H9 (cell line): ENCODE measurements at regions not wholly inside any gene's neighbourhood (a gene's known extent, or its start where the extent isn't known, plus 50 kb on each side); places are given as distances from the start of the nearest gene placed in this dataset.

Source experiments
- DNase-seq: peaks from one replicate; pipeline ENCODE4 v3.0.0-alpha.2; 2017
- H2AFZ ChIP-seq: one replicate; pipeline ENCODE4 v1.6.1; 2013; ENCODE audit warnings: mild to moderate bottlenecking, low read length, control low read depth, moderate library complexity
- H2AK5ac ChIP-seq: 2 replicates; pipeline ENCODE4 v1.6.1; 2013; ENCODE audit warnings: low read length, control low read depth, mixed read lengths; ENCODE audit not compliant: insufficient read length
- H2BK120ac ChIP-seq: one replicate; pipeline ENCODE4 v1.6.1; 2013; ENCODE audit warnings: low read depth, mild to moderate bottlenecking, low read length, control low read depth, inconsistent platforms; ENCODE audit not compliant: poor library complexity, severe bottlenecking
- H2BK12ac ChIP-seq: 2 replicates; pipeline ENCODE4 v1.6.1; 2013; ENCODE audit warnings: low read length, control low read depth, mixed read lengths, low read depth; ENCODE audit not compliant: insufficient read length
- H2BK15ac ChIP-seq: 2 replicates; pipeline ENCODE4 v1.6.1; 2013; ENCODE audit warnings: low read depth, low read length, control low read depth
- H2BK20ac ChIP-seq: one replicate; pipeline ENCODE4 v1.6.1; 2013; ENCODE audit warnings: low read depth, mild to moderate bottlenecking, low read length, control low read depth, inconsistent platforms; ENCODE audit not compliant: poor library complexity, severe bottlenecking
- H2BK5ac ChIP-seq: 2 replicates; pipeline ENCODE4 v1.6.1; 2013; ENCODE audit warnings: low read length, control low read depth, mixed read lengths; ENCODE audit not compliant: insufficient read length
- H3K14ac ChIP-seq: 2 replicates; pipeline ENCODE4 v1.6.1; 2013; ENCODE audit warnings: low read length, control low read depth; ENCODE audit not compliant: insufficient read depth
- H3K18ac ChIP-seq: 2 replicates; pipeline ENCODE4 v1.6.1; 2013; ENCODE audit warnings: low read depth, mild to moderate bottlenecking, mixed read lengths, low read length, control low read depth; ENCODE audit not compliant: insufficient read length
- H3K23ac ChIP-seq: 2 replicates; pipeline ENCODE4 v1.6.1; 2013; ENCODE audit warnings: low read length, control low read depth, mixed read lengths, low read depth; ENCODE audit not compliant: insufficient read length
- H3K23me2 ChIP-seq: 2 replicates; pipeline ENCODE4 v1.6.1; 2013; ENCODE audit warnings: low read depth, mild to moderate bottlenecking, mixed read lengths, low read length, control low read depth; ENCODE audit not compliant: insufficient read length, poor library complexity, severe bottlenecking
- H3K27ac ChIP-seq: 2 replicates; pipeline ENCODE4 v1.5.1; 2013; ENCODE audit warnings: low read length, control low read depth, mixed read lengths, low read depth; ENCODE audit not compliant: insufficient read length
- H3K27me3 ChIP-seq: 2 replicates; pipeline ENCODE4 v1.6.1; 2013; ENCODE audit warnings: low read length, control low read depth, inconsistent platforms; ENCODE audit not compliant: insufficient read depth
- H3K4ac ChIP-seq: 2 replicates; pipeline ENCODE4 v1.6.1; 2013; ENCODE audit warnings: low read depth, mild to moderate bottlenecking, control low read depth, inconsistent platforms, low read length, moderate library complexity
- H3K4me1 ChIP-seq: 2 replicates; pipeline ENCODE4 v1.6.1; 2013; ENCODE audit warnings: low read length, control low read depth, inconsistent platforms; ENCODE audit not compliant: insufficient read depth
- H3K4me2 ChIP-seq: 2 replicates; pipeline ENCODE4 v1.6.1; 2013; ENCODE audit warnings: low read length, control low read depth, mixed read lengths; ENCODE audit not compliant: insufficient read length, insufficient read depth
- H3K56ac ChIP-seq: 2 replicates; pipeline ENCODE4 v1.6.1; 2013; ENCODE audit warnings: low read depth, mild to moderate bottlenecking, mixed read lengths, low read length, control low read depth; ENCODE audit not compliant: insufficient read length
- H3K79me1 ChIP-seq: 2 replicates; pipeline ENCODE4 v1.6.1; 2013; ENCODE audit warnings: low read depth, mild to moderate bottlenecking, moderate library complexity, low read length, control low read depth, inconsistent platforms; ENCODE audit not compliant: insufficient read depth, poor library complexity, severe bottlenecking
- H3K79me2 ChIP-seq: 2 replicates; pipeline ENCODE4 v1.6.1; 2013; ENCODE audit warnings: low read length, control low read depth, inconsistent platforms; ENCODE audit not compliant: insufficient read depth
- H3K9ac ChIP-seq: 2 replicates; pipeline ENCODE4 v1.6.1; 2013; ENCODE audit warnings: low read length, control low read depth, mixed read lengths; ENCODE audit not compliant: insufficient read length; ENCODE audit errors: extremely low read depth
- H3K9me3 ChIP-seq: one replicate; pipeline ENCODE4 v1.6.1; 2013; ENCODE audit warnings: low read depth, low read length, inconsistent platforms; ENCODE audit not compliant: control insufficient read depth
- H3T11ph ChIP-seq: one replicate; pipeline ENCODE4 v1.6.1; 2013; ENCODE audit warnings: mild to moderate bottlenecking, low read length, control low read depth, inconsistent platforms
- H4K20me1 ChIP-seq: one replicate; pipeline ENCODE4 v1.6.1; 2013; ENCODE audit not compliant: control insufficient read depth, insufficient read length, insufficient read depth
- H4K5ac ChIP-seq: 2 replicates; pipeline ENCODE4 v1.6.1; 2013; ENCODE audit warnings: low read depth, mild to moderate bottlenecking, mixed read lengths, low read length, control low read depth; ENCODE audit not compliant: insufficient read length
- H4K8ac ChIP-seq: replicated peaks from 2 replicates; pipeline ENCODE4 v1.6.1; 2013; ENCODE audit warnings: low read length, control low read depth, mixed read lengths, low read depth; ENCODE audit not compliant: insufficient read length
- H4K91ac ChIP-seq: 2 replicates; pipeline ENCODE4 v1.6.1; 2013; ENCODE audit warnings: low read depth, mild to moderate bottlenecking, moderate library complexity, mixed read lengths, low read length, control low read depth; ENCODE audit not compliant: insufficient read length
- H3K27ac Mint-ChIP-seq, 3 experiments: 2 replicates in 2 of 3; 3 replicates in 1 of 3; pipeline ENCODE4 v1.8.0; 2020 to 2021; ENCODE audit warnings: mixed read lengths in 3 of 3, mild to moderate bottlenecking in 1 of 3, moderate library complexity in 1 of 3
- H3K27me3 Mint-ChIP-seq: 2 replicates; pipeline ENCODE4 v1.8.0; 2021; ENCODE audit warnings: low read depth, mild to moderate bottlenecking, moderate library complexity, mixed read lengths
- H3K36me3 Mint-ChIP-seq, 3 experiments: 2 replicates in 2 of 3; 3 replicates in 1 of 3; pipeline ENCODE4 v1.8.0; 2020 to 2021; ENCODE audit warnings: low read depth in 3 of 3, mixed read lengths in 3 of 3; ENCODE audit not compliant: insufficient read depth in 1 of 3
- H3K4me1 Mint-ChIP-seq, 2 experiments: 2 replicates each; pipeline ENCODE4 v1.8.0; 2020; ENCODE audit warnings: mixed read lengths in 2 of 2
- H3K4me3 Mint-ChIP-seq, 2 experiments: 2 replicates in 1 of 2; 3 replicates in 1 of 2; pipeline ENCODE4 v1.8.0; 2020 to 2021; ENCODE audit warnings: mild to moderate bottlenecking in 2 of 2, mixed read lengths in 2 of 2, moderate library complexity in 1 of 2
- H3K9me3 Mint-ChIP-seq, 2 experiments: 2 replicates in 1 of 2; 3 replicates in 1 of 2; pipeline ENCODE4 v1.8.0; 2020; ENCODE audit warnings: mild to moderate bottlenecking in 2 of 2, mixed read lengths in 2 of 2, moderate library complexity in 1 of 2
- WGBS: extraction: QIAGEN DNeasy Blood & Tissue Kit; methylation state at CpG from one replicate; pipeline ENCODE4 v1.1.7; 2013; ENCODE audit warnings: missing lambda C conversion rate, low lambda C conversion rate, mixed read lengths; ENCODE audit not compliant: insufficient read length; ENCODE audit errors: extremely low coverage; 5-methylcytosine and 5-hydroxymethylcytosine counted together
- TF ChIP-seq, protein P1 (sequence below): fragments of 200-600 bp; sonication (generic); conservative IDR thresholded peaks from 3 replicates; pipeline ENCODE4 v1.8.0; 2021; ENCODE audit warnings: antibody characterized with exemption, mild to moderate bottlenecking

DNA sequence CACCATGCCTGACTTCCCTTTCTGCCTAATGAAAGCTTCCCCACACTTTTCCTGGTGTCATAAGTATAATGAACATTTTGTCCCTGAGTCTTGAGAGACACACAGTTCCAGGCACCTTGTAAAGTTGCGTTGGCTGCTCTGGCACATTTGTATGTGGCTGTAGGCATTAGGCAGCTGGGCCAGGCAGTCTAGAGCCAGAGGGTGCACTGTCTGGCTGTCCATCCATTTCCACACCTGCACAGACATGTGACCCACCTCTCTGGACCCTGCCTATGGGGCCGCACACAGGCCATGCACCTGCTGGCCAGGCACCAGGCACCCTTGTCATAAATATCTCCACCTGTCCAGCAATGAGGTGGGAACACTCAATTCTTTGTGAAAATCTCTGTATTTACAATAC, 54.7 kb upstream of the ANTXRL start:
- H3K56ac ChIP-seq: no peak overlapping the region

More for the DNA sequence above, 54.7 kb upstream of the ANTXRL start:
- TF ChIP-seq, protein P1, sequence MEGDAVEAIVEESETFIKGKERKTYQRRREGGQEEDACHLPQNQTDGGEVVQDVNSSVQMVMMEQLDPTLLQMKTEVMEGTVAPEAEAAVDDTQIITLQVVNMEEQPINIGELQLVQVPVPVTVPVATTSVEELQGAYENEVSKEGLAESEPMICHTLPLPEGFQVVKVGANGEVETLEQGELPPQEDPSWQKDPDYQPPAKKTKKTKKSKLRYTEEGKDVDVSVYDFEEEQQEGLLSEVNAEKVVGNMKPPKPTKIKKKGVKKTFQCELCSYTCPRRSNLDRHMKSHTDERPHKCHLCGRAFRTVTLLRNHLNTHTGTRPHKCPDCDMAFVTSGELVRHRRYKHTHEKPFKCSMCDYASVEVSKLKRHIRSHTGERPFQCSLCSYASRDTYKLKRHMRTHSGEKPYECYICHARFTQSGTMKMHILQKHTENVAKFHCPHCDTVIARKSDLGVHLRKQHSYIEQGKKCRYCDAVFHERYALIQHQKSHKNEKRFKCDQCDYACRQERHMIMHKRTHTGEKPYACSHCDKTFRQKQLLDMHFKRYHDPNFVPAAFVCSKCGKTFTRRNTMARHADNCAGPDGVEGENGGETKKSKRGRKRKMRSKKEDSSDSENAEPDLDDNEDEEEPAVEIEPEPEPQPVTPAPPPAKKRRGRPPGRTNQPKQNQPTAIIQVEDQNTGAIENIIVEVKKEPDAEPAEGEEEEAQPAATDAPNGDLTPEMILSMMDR: no peak
- Histone ChIP-seq H4K91ac (no peak overlapping the region), H3T11ph (no peak overlapping the region), H2BK120ac (no peak overlapping the region), H3K23me2 (no peaks in the 10 kb centered on the region), H3K4me2 (no peak overlapping the region), H3K27me3 (no peaks in the 10 kb centered on the region), H2BK20ac (no peak overlapping the region), H4K20me1 (no peaks in the 10 kb centered on the region), H3K4me1 (no peaks in the 10 kb centered on the region), H3K27ac (no peak overlapping the region), H3K23ac (no peak overlapping the region), H3K9me3 (no peaks in the 10 kb centered on the region), H4K8ac (no peak overlapping the region), H2BK5ac (no peak overlapping the region), H3K18ac (no peak overlapping the region), H2BK15ac (no peak overlapping the region), H2BK12ac (no peak overlapping the region), H3K14ac (no peak overlapping the region), H3K4ac (no peak overlapping the region), H3K79me2 (no peaks in the 10 kb centered on the region), H3K79me1 (no peaks in the 10 kb centered on the region), H4K5ac (no peak overlapping the region), H2AFZ (no peak overlapping the region), H2AK5ac (no peak overlapping the region), H3K9ac (no peak overlapping the region)
- no peak overlapping the region for H3K27ac Mint-ChIP-seq
- no CpG with 5 or more reads among the region's 2 CpGs for WGBS
- H3K4me1 Mint-ChIP-seq: peaks cover 7 to 10% of the 10 kb centered on the region in 2 experiments; a peak in 1 of 4 replicates
- peaks cover 5% of the 10 kb centered on the region; the same call in 1 of the 2 replicates for H3K27me3 Mint-ChIP-seq
- H3K9me3 Mint-ChIP-seq: no peaks in the 10 kb centered on the region; a peak in 3 of 5 replicates
- no peaks in the 10 kb centered on the region for H3K36me3 Mint-ChIP-seq
- no peak overlapping the region for H3K4me3 Mint-ChIP-seq
- DNase-seq: peak; percentile 5
